ENCODE measurements at regions not wholly inside any gene's neighbourhood (a gene's known extent, or its start where the extent isn't known, plus 50 kb on each side); places are given as distances from the start of the nearest gene placed in this dataset.
"Not testable (repeated sequence)": the region's sequence is repeated elsewhere in the genome, so short reads cannot be mapped to it uniquely, and the experiment has no call there.

DNA sequence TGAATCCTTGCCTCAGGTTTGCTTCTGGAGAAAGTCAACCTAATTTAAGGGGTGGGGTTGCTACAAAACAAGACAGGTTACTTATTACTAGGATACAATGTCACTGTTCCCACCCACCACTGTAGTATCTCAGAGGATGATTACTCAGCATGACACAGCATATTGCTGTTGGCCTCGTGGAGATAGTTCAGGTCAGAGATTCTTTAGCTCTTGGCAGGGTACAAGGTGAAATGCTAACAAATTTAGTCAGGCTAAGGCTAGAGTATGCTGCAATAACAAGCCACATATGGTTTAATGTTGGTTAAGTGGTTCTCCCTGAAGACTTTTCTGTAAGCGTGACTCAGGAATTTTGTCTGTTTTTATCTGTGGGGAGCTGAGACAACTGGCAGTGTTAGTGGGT, 161.8 kb downstream of the EDEM1 start:
- H3K27ac ChIP-seq: no peak overlapping the region
- H3K4me1 ChIP-seq: peaks cover 0 to 4% (median 0%) of the 10 kb centered on the region in 4 donors
- no peak for ATAC-seq (ENCODE audit: low FRiP score in 2 of 2)
- no peaks in the 10 kb centered on the region for H3K27me3 ChIP-seq
- TF ChIP-seq POLR2AphosphoS5 (IDR thresholded peaks at IDR 0.05) (no peak), POLR2A (IDR thresholded peaks at IDR 0.05) (no peak), EP300 (IDR thresholded peaks at IDR 0.05) (no peak)
- TF ChIP-seq, protein P1, sequence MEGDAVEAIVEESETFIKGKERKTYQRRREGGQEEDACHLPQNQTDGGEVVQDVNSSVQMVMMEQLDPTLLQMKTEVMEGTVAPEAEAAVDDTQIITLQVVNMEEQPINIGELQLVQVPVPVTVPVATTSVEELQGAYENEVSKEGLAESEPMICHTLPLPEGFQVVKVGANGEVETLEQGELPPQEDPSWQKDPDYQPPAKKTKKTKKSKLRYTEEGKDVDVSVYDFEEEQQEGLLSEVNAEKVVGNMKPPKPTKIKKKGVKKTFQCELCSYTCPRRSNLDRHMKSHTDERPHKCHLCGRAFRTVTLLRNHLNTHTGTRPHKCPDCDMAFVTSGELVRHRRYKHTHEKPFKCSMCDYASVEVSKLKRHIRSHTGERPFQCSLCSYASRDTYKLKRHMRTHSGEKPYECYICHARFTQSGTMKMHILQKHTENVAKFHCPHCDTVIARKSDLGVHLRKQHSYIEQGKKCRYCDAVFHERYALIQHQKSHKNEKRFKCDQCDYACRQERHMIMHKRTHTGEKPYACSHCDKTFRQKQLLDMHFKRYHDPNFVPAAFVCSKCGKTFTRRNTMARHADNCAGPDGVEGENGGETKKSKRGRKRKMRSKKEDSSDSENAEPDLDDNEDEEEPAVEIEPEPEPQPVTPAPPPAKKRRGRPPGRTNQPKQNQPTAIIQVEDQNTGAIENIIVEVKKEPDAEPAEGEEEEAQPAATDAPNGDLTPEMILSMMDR (IDR thresholded peaks at IDR 0.05): no peak
- 61 to 65% methylated on average over 2 of the region's 2 CpGs for WGBS, 2 donors
- no peaks in the 10 kb centered on the region for H3K36me3 ChIP-seq
- no peak overlapping the region for H3K4me3 ChIP-seq
- DNase-seq: no peak
- H3K9me3 ChIP-seq: no peaks in the 10 kb centered on the region

DNA sequence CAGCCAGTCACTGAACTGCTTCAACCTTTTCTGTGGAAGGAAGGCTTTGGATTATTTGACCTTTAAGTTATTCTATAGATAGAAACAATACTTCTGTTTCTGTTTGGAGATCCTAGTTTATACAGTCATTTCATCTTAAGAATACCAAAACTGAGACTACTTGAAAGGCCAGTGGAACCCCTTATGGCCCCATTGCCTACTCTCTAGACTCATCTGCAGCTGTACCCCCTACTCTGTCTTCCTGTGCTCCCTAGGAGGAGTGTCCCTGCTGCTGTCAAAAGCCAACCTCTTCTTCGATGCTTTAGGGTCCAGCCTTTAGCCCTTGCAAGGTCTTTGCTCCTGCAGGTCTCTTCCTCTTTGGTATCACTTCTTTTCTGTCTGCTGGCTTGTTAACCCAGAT, 169.6 kb downstream of the EDEM1 start:
- 67 to 75% methylated on average over 1 of the region's 1 CpG for WGBS, 2 donors
- no peak overlapping the region for H3K27ac ChIP-seq
- no peak for ATAC-seq (ENCODE audit: low FRiP score in 2 of 2)

GRCh38 chr3:5358911-5359310, 171.4 kb downstream of the EDEM1 start:
- H3K4me3 ChIP-seq: no peak overlapping the region

More for the DNA sequence above, 169.6 kb downstream of the EDEM1 start:
- Histone ChIP-seq H3K27me3 (no peaks in the 10 kb centered on the region), H3K4me3 (no peak overlapping the region), H3K36me3 (no peaks in the 10 kb centered on the region), H3K9me3 (peaks cover 0 to 5% (median 0%) of the 10 kb centered on the region in 4 donors), H3K4me1 (no peaks in the 10 kb centered on the region)
- TF ChIP-seq POLR2AphosphoS5 (IDR thresholded peaks at IDR 0.05) (no peak), EP300 (IDR thresholded peaks at IDR 0.05) (no peak), POLR2A (IDR thresholded peaks at IDR 0.05) (no peak)
- TF ChIP-seq, protein P1 (IDR thresholded peaks at IDR 0.05): no peak
- DNase-seq: no peak

DNA sequence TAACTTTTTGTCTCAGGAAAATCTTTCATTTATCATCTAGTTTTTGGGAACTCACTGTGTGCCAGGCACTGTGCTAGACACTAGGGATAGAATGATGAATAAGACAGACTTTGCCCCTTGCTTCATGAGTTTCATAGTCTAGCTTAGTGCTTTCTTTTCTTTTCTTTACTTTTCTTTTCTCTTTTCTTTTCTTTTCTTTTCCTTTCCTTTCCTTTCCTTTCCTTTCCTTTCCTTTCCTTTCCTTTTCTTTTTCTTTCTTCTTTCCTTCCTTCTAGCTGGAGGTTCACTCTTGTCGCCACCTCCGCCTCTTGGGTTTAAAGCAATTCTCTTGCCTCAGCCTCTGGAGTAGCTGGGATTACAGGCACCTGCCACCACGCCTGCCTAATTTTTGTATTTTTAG, 172.9 kb downstream of the EDEM1 start:
- peaks cover 0 to 5% (median 0%) of the 10 kb centered on the region in 4 donors for H3K9me3 ChIP-seq
- DNase-seq: no peak
- 92 to 95% methylated on average over 3 of the region's 3 CpGs for WGBS, 2 donors

More at GRCh38 chr3:5358911-5359310, 171.4 kb downstream of the EDEM1 start:
- Histone ChIP-seq H3K36me3 (no peaks in the 10 kb centered on the region), H3K9me3 (peaks cover 0 to 5% (median 0%) of the 10 kb centered on the region in 4 donors), H3K27me3 (no peaks in the 10 kb centered on the region), H3K4me1 (no peaks in the 10 kb centered on the region), H3K27ac (no peak overlapping the region)
- whole genome bisulfite sequencing, 2 donors: 94% methylated on average over 1 of the region's 1 CpG
- no peak for ATAC-seq (ENCODE audit: low FRiP score in 2 of 2)
- DNase-seq: no peak
- no peak for TF ChIP-seq EP300 (IDR thresholded peaks at IDR 0.05)

GRCh38 chr3:5366746-5367145, 179.2 kb downstream of the EDEM1 start:
- Histone ChIP-seq H3K36me3 (no peaks in the 10 kb centered on the region), H3K27me3 (no peaks in the 10 kb centered on the region), H3K9me3 (no peaks in the 10 kb centered on the region), H3K4me1 (no peaks in the 10 kb centered on the region), H3K4me3 (no peak overlapping the region), H3K27ac (no peak overlapping the region)
- TF ChIP-seq EP300 (IDR thresholded peaks at IDR 0.05) (no peak), POLR2AphosphoS5 (IDR thresholded peaks at IDR 0.05) (no peak), POLR2A (IDR thresholded peaks at IDR 0.05) (no peak)
- TF ChIP-seq, protein P1 (IDR thresholded peaks at IDR 0.05): no peak
- ATAC-seq (ENCODE audit: low FRiP score in 2 of 2): no peak
- no peak for DNase-seq

More for the DNA sequence above, 172.9 kb downstream of the EDEM1 start:
- Histone ChIP-seq H3K27me3 (no peaks in the 10 kb centered on the region), H3K36me3 (no peaks in the 10 kb centered on the region), H3K27ac (no peak overlapping the region), H3K4me3 (no peak overlapping the region), H3K4me1 (no peaks in the 10 kb centered on the region)
- TF ChIP-seq, protein P1 (IDR thresholded peaks at IDR 0.05): no peak
- TF ChIP-seq POLR2A (IDR thresholded peaks at IDR 0.05): no peak
- no peak for TF ChIP-seq EP300 (IDR thresholded peaks at IDR 0.05)
- no peak for TF ChIP-seq POLR2AphosphoS5 (IDR thresholded peaks at IDR 0.05)
- no peak for ATAC-seq (ENCODE audit: low FRiP score in 2 of 2)

DNA sequence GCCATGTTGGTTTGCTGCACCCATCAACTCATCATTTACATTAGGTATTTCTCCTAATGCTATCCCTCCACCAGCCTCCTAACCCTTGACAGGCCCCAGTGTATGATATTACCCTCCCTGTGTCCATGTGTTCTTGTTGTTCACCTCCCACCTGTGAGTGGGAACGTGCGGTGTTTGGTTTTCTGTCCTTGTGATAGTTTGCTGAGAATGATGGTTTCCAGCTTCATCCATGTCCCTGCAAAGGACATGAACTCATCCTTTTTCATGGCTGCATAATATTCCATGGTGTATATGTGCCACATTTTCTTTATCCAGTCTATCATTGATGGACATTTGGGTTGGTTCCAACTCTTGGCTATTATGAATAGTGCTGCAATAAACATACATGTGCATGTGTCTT, 184.0 kb downstream of the EDEM1 start:
- H3K9me3 ChIP-seq; H3K27ac ChIP-seq; DNase-seq; H3K27me3 ChIP-seq; H3K4me1 ChIP-seq; H3K4me3 ChIP-seq; H3K36me3 ChIP-seq; ATAC-seq (ENCODE audit: low FRiP score in 2 of 2): not testable (repeated sequence)
- WGBS, 2 donors: 97 to 100% methylated on average over 2 of the region's 2 CpGs
